ENCODE measurements at regions not wholly inside any gene's neighbourhood (a gene's known extent, or its start where the extent isn't known, plus 50 kb on each side); places are given as distances from the start of the nearest gene placed in this dataset.

DNA sequence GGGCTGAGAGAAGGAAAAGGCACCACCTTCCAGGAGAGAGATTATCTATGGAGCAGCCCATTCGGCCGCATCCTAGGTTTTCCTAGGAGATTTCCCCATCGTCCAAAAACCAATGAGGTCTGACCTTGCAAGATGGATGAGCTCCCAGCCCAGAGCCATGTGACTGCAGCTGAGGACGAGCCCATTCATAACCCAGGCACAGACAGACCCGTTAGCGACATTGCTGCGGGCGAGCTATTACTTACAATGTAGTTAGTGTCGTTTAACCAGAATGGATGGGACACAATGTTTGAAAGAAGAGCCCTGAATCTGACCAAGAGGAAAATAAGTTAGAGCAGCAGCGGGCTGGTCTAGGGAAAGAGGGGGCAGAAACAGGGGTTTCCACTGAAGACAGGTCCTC lies 395.9 kb upstream of the CADM1 start:
- Histone ChIP-seq H3K36me3 (no peaks in the 10 kb centered on the region), H3K4me1 (no peaks in the 10 kb centered on the region), H3K27me3 (no peaks in the 10 kb centered on the region), H3K9me3 (no peaks in the 10 kb centered on the region), H3K4me3 (no peak overlapping the region), H3K27ac (no peak overlapping the region)
- 43 to 53% methylated on average over 5 of the region's 10 CpGs for WGBS, 2 donors (ENCODE audit: low coverage in 1 of 2)
- ATAC-seq: no peak
- TF ChIP-seq, protein P1, sequence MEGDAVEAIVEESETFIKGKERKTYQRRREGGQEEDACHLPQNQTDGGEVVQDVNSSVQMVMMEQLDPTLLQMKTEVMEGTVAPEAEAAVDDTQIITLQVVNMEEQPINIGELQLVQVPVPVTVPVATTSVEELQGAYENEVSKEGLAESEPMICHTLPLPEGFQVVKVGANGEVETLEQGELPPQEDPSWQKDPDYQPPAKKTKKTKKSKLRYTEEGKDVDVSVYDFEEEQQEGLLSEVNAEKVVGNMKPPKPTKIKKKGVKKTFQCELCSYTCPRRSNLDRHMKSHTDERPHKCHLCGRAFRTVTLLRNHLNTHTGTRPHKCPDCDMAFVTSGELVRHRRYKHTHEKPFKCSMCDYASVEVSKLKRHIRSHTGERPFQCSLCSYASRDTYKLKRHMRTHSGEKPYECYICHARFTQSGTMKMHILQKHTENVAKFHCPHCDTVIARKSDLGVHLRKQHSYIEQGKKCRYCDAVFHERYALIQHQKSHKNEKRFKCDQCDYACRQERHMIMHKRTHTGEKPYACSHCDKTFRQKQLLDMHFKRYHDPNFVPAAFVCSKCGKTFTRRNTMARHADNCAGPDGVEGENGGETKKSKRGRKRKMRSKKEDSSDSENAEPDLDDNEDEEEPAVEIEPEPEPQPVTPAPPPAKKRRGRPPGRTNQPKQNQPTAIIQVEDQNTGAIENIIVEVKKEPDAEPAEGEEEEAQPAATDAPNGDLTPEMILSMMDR (IDR thresholded peaks at IDR 0.05): no peak
- TF ChIP-seq POLR2A (IDR thresholded peaks at IDR 0.05) (no peak), EP300 (IDR thresholded peaks at IDR 0.05) (no peak), POLR2AphosphoS5 (IDR thresholded peaks at IDR 0.05) (no peak)

DNA sequence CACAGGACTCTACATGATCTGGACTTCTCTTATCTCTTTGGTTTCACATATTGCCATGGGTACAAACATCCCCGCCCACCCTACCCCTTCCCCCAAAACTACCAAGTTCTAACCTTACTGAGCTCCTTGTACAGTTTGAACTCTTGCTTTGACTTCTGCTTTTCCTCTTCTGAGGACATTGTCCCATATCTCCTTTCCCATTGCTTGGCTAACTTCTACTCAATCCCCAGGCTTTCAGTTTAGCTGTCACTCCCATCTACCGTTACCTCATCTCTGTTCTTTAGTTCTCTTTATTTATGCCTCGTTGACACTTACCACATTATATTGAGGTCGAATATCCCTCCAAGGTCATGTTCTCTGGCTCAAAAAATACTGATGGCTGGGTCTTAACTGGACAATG lies 393.5 kb upstream of the CADM1 start:
- TF ChIP-seq POLR2AphosphoS5 (IDR thresholded peaks at IDR 0.05): no peak
- no peak for TF ChIP-seq EP300 (IDR thresholded peaks at IDR 0.05)
- TF ChIP-seq, protein P1 (IDR thresholded peaks at IDR 0.05): no peak
- no peak for TF ChIP-seq POLR2A (IDR thresholded peaks at IDR 0.05)
- no peak for ATAC-seq
- no peak overlapping the region for H3K27ac ChIP-seq
- no peaks in the 10 kb centered on the region for H3K27me3 ChIP-seq
- WGBS, 2 donors (ENCODE audit: low coverage in 1 of 2): 20 to 43% methylated on average over 2 of the region's 4 CpGs
- H3K4me3 ChIP-seq: no peak overlapping the region
- H3K9me3 ChIP-seq: no peaks in the 10 kb centered on the region
- H3K4me1 ChIP-seq: no peaks in the 10 kb centered on the region
- no peaks in the 10 kb centered on the region for H3K36me3 ChIP-seq

DNA sequence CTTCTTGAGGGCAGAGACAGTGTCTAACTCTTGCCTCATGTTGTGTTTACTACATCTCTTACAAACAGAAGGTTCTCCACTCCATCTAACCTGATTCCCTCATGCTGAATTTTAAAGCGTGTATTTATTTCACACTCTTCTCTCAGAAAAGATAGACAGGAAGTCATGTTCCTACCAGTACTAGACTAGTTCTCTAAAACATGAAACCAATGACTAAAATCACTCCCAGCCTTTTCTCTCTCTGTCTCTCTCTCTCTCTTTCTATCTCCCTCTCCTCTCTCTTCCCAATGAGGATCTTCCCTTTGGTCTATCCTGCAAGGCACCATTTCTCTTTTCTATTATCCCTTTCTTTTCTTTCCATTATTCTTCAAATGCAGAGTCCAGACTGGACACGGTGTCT lies 391.9 kb upstream of the CADM1 start:
- no peak for ATAC-seq
- no peak overlapping the region for H3K27ac ChIP-seq
- WGBS, 2 donors (ENCODE audit: low coverage in 1 of 2): 98 to 100% methylated on average over 1 to 2 of the region's 2 CpGs
- no peaks in the 10 kb centered on the region for H3K36me3 ChIP-seq
- H3K4me3 ChIP-seq: no peak overlapping the region
- H3K27me3 ChIP-seq: no peaks in the 10 kb centered on the region
- no peaks in the 10 kb centered on the region for H3K4me1 ChIP-seq
- TF ChIP-seq, protein P1 (IDR thresholded peaks at IDR 0.05): no peak
- TF ChIP-seq EP300 (IDR thresholded peaks at IDR 0.05) (no peak), POLR2AphosphoS5 (IDR thresholded peaks at IDR 0.05) (no peak), POLR2A (IDR thresholded peaks at IDR 0.05) (no peak)
- no peaks in the 10 kb centered on the region for H3K9me3 ChIP-seq

DNA sequence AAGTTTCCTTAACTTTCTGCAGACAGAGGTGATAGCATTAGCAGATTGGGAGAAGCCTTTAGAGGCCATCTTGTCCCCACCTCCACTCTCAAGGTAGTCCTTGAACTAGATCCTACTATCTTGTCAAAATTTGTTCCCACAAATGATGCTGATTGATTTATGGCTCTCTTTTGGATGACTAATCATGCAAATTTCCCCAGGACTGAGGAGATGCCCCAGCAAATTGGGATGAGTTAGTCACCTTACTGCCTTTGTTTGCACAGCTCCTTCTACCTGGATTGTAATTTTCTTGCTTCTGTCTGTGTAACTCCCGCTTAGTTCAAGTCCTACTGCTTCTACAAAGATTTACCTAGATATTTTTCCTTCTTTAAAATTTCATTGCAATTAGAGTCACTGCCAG lies 391.4 kb upstream of the CADM1 start:
- no peak overlapping the region for H3K27ac ChIP-seq
- no peaks in the 10 kb centered on the region for H3K9me3 ChIP-seq
- WGBS, 2 donors (ENCODE audit: low coverage in 1 of 2): 100% methylated on average over 1 of the region's 1 CpG
- TF ChIP-seq POLR2A (IDR thresholded peaks at IDR 0.05) (no peak), EP300 (IDR thresholded peaks at IDR 0.05) (no peak), POLR2AphosphoS5 (IDR thresholded peaks at IDR 0.05) (no peak)
- TF ChIP-seq, protein P1 (IDR thresholded peaks at IDR 0.05): no peak
- no peak overlapping the region for H3K4me3 ChIP-seq
- no peaks in the 10 kb centered on the region for H3K4me1 ChIP-seq
- H3K36me3 ChIP-seq: no peaks in the 10 kb centered on the region
- H3K27me3 ChIP-seq: no peaks in the 10 kb centered on the region
- no peak for ATAC-seq

DNA sequence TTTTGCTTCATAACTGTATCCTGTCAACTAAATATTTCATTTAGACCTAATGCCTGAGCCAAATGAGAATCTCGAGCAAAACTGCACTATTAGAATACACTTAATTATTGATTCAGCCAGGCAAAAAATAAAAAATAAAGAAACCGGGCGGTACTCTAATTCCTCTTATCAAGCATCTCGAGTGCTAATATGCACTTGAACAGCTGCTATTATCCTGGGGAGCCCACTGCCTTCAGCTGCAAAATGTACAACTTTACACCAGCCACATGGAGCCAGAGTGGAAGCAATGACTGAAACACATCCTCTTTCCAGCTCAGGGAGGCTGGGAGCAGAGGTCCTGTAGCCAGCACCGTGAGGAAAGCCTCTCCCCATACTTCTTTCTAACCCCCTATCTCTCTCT lies 390.0 kb upstream of the CADM1 start:
- ATAC-seq: no peak
- Histone ChIP-seq H3K27ac (no peak overlapping the region), H3K9me3 (no peaks in the 10 kb centered on the region), H3K36me3 (no peaks in the 10 kb centered on the region), H3K4me1 (no peaks in the 10 kb centered on the region), H3K4me3 (no peak overlapping the region), H3K27me3 (no peaks in the 10 kb centered on the region)
- no peak for TF ChIP-seq POLR2A (IDR thresholded peaks at IDR 0.05)
- TF ChIP-seq, protein P1 (IDR thresholded peaks at IDR 0.05): no peak
- no peak for TF ChIP-seq POLR2AphosphoS5 (IDR thresholded peaks at IDR 0.05)
- TF ChIP-seq EP300 (IDR thresholded peaks at IDR 0.05): no peak
- WGBS, 2 donors (ENCODE audit: low coverage in 1 of 2): 31 to 43% methylated on average over 5 of the region's 5 CpGs

Measured in gastroesophageal sphincter (tissue), 4 donors.